ENCODE measurements at regions not wholly inside any gene's neighbourhood (a gene's known extent, or its start where the extent isn't known, plus 50 kb on each side); places are given as distances from the start of the nearest gene placed in this dataset.

DNA sequence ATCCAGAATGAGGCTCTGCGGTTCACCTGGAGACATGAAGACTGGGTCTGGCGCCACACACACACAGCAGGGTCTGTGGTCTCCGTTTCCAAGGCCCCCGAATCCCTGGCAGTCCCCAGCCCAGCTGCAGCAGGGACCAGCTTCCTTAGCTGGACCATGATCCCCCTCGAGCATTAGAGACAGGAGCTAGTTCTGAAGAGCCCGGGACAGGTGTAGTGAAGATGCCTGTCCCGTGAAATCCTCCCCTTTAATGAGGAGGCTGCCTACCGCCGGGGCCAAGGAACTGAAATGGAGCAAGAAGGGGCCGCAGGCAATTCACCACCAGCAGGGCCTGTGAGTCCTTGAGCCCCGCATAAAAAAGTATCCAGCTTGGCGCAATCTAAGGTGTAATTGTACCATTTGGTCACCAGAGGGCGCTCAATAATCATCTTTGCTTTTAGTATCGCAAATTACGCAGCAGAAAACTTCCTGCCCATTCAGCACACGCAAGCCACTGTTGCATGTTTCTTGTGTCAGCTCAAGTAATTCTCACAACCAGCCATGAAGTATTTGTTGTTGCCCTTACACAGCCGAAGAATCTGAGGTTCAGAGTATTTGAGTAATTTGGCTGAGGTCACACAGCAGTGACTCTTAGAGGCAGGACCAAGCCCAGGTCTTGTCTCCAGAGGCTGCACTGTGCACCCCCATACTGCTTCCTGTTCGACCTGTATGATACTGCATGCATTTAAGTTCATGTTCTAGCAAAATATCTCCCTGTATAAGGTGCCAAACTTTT is 54.3 kb upstream of the PPP2R5C start (continued):
- TF ChIP-seq RBAK (tag by site-specific recombination; IDR thresholded peaks at IDR 0.05) (no peak), ZNF76 (tag by site-specific recombination; IDR thresholded peaks at IDR 0.05; ENCODE audit: borderline replicate concordance, low read depth) (no peak), ZNF311 (tag by site-specific recombination; IDR thresholded peaks at IDR 0.05; ENCODE audit: borderline replicate concordance) (no peak), TRIM28 (IDR thresholded peaks at IDR 0.05; ENCODE audit: borderline replicate concordance, low read length) (peak; percentile 40; the same call in 1 of the 2 replicates), ZBTB7A (tag by site-specific recombination; IDR thresholded peaks at IDR 0.05; ENCODE audit: low read depth) (no peak), ZNF530 (tag by site-specific recombination; IDR thresholded peaks at IDR 0.05; ENCODE audit: low read depth) (no peak), ZNF121 (tag by site-specific recombination; IDR thresholded peaks at IDR 0.05) (no peak), ZNF140 (tag by site-specific recombination; IDR thresholded peaks at IDR 0.05) (no peak), ZNF112 (tag by site-specific recombination; IDR thresholded peaks at IDR 0.05) (no peak), FEZF1 (tag by site-specific recombination; IDR thresholded peaks at IDR 0.05) (no peak), ZNF670 (tag by site-specific recombination; IDR thresholded peaks at IDR 0.05; ENCODE audit: low read depth) (no peak), ZNF2 (tag by site-specific recombination; IDR thresholded peaks at IDR 0.05) (0 out of 2 replicates have a peak, but pooled peaks have one; percentile 38), ZNF214 (tag by site-specific recombination; IDR thresholded peaks at IDR 0.05; ENCODE audit: borderline replicate concordance) (no peak), KLF16 (tag by site-specific recombination; IDR thresholded peaks at IDR 0.05) (no peak), HOXD13 (CRISPR knock-in tag; IDR thresholded peaks at IDR 0.05; ENCODE audit: borderline replicate concordance) (no peak), ZNF654 (tag by site-specific recombination; IDR thresholded peaks at IDR 0.05; ENCODE audit: low read depth) (peak; percentile 99), ZNF354C (tag by site-specific recombination; IDR thresholded peaks at IDR 0.05; ENCODE audit: borderline replicate concordance, low read depth) (no peak), ZNF660 (tag by site-specific recombination; IDR thresholded peaks at IDR 0.05) (0 out of 2 replicates have a peak, but pooled peaks have one; percentile 31), ZBTB17 (tag by site-specific recombination; IDR thresholded peaks at IDR 0.05) (no peak), ZNF629 (tag by site-specific recombination; IDR thresholded peaks at IDR 0.05) (0 out of 2 replicates have a peak, but pooled peaks have one; percentile 34), SCRT1 (tag by site-specific recombination; IDR thresholded peaks at IDR 0.05; ENCODE audit: borderline replicate concordance) (peak; percentile 69), SCRT2 (tag by site-specific recombination; IDR thresholded peaks at IDR 0.05) (peak; percentile 95), WT1 (tag by site-specific recombination; IDR thresholded peaks at IDR 0.05) (no peak), ZIC2 (tag by site-specific recombination; IDR thresholded peaks at IDR 0.05) (no peak), GLIS1 (tag by site-specific recombination; IDR thresholded peaks at IDR 0.05) (no peak), ZNF561 (tag by site-specific recombination; IDR thresholded peaks at IDR 0.05; ENCODE audit: borderline replicate concordance) (0 out of 2 replicates have a peak, but pooled peaks have one; percentile 77)
- TF ChIP-seq, protein P1, sequence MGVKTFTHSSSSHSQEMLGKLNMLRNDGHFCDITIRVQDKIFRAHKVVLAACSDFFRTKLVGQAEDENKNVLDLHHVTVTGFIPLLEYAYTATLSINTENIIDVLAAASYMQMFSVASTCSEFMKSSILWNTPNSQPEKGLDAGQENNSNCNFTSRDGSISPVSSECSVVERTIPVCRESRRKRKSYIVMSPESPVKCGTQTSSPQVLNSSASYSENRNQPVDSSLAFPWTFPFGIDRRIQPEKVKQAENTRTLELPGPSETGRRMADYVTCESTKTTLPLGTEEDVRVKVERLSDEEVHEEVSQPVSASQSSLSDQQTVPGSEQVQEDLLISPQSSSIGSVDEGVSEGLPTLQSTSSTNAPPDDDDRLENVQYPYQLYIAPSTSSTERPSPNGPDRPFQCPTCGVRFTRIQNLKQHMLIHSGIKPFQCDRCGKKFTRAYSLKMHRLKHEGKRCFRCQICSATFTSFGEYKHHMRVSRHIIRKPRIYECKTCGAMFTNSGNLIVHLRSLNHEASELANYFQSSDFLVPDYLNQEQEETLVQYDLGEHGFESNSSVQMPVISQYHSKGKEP (tag by site-specific recombination; IDR thresholded peaks at IDR 0.05) = peak; percentile 62; the same call in 1 of the 2 replicates
- TF ChIP-seq, protein P2, sequence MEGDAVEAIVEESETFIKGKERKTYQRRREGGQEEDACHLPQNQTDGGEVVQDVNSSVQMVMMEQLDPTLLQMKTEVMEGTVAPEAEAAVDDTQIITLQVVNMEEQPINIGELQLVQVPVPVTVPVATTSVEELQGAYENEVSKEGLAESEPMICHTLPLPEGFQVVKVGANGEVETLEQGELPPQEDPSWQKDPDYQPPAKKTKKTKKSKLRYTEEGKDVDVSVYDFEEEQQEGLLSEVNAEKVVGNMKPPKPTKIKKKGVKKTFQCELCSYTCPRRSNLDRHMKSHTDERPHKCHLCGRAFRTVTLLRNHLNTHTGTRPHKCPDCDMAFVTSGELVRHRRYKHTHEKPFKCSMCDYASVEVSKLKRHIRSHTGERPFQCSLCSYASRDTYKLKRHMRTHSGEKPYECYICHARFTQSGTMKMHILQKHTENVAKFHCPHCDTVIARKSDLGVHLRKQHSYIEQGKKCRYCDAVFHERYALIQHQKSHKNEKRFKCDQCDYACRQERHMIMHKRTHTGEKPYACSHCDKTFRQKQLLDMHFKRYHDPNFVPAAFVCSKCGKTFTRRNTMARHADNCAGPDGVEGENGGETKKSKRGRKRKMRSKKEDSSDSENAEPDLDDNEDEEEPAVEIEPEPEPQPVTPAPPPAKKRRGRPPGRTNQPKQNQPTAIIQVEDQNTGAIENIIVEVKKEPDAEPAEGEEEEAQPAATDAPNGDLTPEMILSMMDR (tag by site-specific recombination; IDR thresholded peaks at IDR 0.05) = peak; percentile 62
- TF ChIP-seq, protein P3, sequence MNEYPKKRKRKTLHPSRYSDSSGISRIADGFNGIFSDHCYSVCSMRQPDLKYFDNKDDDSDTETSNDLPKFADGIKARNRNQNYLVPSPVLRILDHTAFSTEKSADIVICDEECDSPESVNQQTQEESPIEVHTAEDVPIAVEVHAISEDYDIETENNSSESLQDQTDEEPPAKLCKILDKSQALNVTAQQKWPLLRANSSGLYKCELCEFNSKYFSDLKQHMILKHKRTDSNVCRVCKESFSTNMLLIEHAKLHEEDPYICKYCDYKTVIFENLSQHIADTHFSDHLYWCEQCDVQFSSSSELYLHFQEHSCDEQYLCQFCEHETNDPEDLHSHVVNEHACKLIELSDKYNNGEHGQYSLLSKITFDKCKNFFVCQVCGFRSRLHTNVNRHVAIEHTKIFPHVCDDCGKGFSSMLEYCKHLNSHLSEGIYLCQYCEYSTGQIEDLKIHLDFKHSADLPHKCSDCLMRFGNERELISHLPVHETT (tag by site-specific recombination; IDR thresholded peaks at IDR 0.05) = no peak
- TF ChIP-seq, protein P4, sequence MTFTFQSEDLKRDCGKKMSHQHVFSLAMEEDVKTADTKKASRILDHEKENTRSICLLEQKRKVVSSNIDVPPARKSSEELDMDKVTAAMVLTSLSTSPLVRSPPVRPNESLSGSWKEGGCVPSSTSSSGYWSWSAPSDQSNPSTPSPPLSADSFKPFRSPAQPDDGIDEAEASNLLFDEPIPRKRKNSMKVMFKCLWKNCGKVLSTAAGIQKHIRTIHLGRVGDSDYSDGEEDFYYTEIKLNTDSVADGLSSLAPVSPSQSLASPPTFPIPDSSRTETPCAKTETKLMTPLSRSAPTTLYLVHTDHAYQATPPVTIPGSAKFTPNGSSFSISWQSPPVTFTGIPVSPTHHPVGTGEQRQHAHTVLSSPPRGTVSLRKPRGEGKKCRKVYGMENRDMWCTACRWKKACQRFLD (tag by site-specific recombination; IDR thresholded peaks at IDR 0.05) = no peak
- TF ChIP-seq, protein P5, sequence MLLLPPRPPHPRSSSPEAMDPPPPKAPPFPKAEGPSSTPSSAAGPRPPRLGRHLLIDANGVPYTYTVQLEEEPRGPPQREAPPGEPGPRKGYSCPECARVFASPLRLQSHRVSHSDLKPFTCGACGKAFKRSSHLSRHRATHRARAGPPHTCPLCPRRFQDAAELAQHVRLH (tag by site-specific recombination; IDR thresholded peaks at IDR 0.05) = no peak
- TF ChIP-seq, protein P6, sequence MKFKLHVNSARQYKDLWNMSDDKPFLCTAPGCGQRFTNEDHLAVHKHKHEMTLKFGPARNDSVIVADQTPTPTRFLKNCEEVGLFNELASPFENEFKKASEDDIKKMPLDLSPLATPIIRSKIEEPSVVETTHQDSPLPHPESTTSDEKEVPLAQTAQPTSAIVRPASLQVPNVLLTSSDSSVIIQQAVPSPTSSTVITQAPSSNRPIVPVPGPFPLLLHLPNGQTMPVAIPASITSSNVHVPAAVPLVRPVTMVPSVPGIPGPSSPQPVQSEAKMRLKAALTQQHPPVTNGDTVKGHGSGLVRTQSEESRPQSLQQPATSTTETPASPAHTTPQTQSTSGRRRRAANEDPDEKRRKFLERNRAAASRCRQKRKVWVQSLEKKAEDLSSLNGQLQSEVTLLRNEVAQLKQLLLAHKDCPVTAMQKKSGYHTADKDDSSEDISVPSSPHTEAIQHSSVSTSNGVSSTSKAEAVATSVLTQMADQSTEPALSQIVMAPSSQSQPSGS (tag by site-specific recombination; IDR thresholded peaks at IDR 0.05; ENCODE audit: low read depth) = no peak
